NCI-H510A treated with DMSO at 0.1 percent for 48 hours (cell line): ENCODE measurements at regions not wholly inside any gene's neighbourhood (a gene's known extent, or its start where the extent isn't known, plus 50 kb on each side); places are given as distances from the start of the nearest gene placed in this dataset.

Experiments used
- DNase-seq: peaks from one replicate; lab custom pipeline; 2025; lab: John Stamatoyannopoulos, UW

DNA sequence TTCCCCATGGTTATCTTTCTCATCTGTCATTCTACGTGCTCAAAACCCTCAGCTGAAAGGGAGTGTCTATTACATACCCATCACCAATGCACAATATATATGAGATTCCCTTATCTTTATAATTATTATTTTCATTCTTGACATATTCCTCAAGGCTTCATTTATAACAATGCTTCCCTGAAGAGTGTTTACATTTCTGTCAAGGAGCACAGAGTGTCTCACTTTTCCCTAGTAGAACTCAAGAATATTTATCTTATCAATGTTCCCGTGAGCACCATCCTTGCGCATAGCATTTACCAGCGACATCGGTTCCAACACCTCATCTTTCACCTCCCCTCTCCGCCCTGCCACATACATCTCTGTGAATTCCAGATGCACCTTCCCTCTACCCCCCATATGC, 250.6 kb downstream of the PLA2G4A start:
- no peak for DNase-seq

DNA sequence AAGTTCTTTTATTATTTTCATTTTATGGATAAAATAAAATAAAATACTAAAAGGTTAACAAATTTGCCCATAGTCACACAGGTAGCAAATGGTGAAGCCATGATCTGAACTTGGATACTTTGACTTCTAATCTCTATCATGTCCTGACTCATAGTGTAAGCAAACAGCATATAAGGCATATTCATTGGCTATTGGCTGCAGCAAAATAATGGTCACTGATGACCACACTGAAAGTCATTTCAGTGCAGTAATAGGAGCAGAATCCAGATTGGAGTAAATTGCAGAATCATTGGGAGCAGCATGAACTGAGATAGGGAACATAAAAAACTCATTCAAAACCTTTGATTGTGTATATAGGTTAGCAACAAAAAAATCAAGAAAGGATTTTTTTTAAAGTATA, 262.9 kb downstream of the PLA2G4A start:
- no peak for DNase-seq

DNA sequence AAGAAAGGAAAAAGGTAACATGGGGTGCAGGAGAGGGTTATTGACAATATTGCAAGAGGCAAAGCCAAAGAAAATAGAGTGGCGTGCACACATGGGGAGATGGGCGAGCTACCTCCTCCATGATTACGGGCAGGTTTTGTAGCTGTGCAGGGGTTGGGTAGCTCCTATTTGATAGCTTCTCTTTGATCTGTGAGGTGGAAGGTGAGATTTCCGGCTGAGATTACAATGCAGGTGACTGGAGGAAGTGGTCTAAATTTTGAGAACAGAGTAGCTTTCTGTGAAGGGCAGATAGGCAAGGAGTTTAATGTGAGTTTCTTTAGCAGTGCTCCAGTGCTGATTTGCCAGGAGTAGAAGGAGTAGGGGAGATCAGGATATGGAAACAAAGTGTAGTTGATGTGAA, 263.4 kb downstream of the PLA2G4A start:
- no peak for DNase-seq

DNA sequence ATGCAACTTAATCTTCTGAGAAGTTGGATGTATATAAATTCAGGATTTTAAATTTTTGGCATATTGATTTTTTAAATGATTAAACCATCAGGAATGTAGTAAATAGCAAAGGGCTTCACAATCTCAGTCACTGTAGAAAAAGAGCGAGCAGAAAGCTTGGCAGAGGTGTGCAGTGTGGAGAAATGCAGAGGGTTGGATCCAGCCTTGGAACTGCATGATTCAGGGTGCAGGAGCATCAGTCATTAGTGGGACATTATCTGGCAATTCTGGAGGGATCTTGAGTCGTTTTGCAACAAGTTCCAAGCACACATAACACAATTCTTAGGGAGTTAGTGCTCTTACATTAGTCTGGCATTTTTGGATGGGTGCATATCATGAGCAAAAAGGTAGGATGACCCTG, 267.9 kb downstream of the PLA2G4A start:
- no peak for DNase-seq

DNA sequence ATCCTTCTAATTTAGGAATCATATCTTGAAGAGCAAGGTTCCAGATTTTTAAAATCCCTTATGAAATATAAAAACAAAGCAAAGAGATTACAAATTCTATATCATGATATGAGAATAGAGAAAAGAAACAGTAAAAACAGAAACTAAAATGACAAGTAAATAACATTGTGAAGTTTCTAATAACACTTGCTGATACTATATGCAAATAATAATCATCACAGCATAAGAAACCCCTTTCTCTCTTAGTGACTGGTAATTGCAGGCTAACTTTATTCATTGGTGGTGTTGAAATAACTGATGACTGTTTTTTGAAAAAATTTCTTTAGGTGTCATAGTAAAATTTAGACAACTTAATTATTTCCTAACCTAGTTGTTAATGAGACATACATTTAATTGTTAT, 281.6 kb downstream of the PLA2G4A start:
- DNase-seq: no peak

DNA sequence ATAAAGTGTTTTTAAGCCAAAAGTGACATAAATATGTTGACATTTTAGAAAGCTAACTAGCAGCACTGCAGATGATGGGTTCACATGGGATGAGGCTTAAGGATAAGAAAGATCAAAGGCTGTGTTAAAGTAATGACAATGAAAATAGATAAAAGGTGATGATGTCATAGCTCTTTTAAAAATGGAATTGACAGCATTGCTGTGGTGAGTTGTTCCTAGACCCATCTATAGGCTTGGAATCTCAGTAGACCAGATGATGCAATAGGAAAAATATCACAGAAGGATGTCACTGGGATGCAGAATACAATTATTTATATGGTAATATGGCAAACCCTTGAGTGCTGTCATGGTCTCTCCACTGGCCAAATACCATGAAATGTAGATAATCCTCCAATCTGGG, 286.0 kb downstream of the PLA2G4A start:
- no peak for DNase-seq

DNA sequence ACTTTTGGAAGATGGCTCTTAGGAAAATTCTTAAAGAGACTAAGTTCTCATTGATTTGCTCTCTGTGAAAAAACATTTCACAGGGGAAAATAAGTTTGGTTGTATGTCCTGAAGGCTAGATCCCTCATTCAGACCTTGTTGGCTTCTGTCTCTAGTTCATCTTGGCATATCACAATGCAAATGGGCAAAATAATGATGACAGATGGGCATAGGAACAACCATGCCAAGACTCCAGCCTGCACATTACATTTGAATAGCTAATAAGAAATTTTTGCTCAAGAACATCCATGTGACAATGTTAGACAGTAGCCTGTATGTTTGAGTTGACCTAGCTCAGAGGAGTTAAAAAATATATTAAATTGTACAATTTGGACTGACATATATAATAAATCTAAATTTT, 292.9 kb downstream of the PLA2G4A start:
- no peak for DNase-seq

DNA sequence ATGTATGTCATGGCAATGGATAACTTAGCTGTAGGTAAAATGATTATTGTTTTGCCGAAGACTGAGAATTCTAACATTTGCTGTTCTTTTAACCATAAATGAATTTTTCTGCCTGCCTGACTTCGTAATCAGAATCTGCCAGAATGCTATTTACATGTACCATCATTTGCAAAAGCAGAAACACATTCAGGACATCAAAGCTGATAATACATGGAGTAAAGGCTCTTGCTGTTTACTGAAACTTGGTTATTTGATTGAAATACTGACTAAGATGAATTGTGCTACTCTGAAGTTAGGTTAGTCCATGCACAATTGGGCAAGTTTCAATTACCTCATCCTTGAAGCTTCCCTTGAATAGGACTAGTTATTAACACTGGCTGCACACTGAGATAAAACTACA, 293.8 kb downstream of the PLA2G4A start:
- DNase-seq: no peak

DNA sequence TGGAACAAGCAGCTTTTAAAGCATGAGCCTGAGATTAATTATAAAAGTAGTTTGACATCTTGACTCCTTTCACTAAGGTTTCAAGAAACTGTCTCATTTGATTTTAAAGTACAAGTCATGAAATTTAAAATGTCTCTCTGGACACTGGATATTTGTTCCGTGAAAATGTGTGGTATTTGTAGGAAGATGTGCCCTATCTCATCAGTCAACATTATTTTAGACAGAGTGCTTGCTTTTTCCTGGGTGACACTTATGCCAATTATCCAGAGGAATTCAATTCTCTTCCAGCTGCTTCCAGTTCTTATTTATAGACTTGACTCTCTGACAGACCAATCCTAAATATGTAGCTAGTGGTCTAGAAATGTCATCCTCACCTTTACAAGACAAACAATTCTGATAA, 300.4 kb downstream of the PLA2G4A start:
- no peak for DNase-seq

DNA sequence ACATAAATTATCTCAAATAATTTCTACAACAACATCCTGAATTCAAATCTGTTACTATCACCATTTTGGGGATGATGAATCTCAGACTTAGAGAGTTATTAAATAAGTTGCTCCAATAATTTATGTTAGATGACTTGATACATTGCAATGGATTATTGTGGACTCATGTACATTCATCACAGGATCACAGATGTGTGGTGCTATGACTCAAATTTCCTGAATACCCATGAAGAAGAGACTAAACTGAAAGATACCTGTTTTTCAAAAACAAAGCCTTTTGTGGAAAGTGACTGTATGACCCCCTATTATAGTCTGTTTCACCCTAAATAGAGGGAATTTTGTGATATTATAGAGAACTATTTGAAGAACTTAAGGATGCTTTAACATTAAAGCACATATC, 315.0 kb downstream of the PLA2G4A start:
- DNase-seq: no peak

DNA sequence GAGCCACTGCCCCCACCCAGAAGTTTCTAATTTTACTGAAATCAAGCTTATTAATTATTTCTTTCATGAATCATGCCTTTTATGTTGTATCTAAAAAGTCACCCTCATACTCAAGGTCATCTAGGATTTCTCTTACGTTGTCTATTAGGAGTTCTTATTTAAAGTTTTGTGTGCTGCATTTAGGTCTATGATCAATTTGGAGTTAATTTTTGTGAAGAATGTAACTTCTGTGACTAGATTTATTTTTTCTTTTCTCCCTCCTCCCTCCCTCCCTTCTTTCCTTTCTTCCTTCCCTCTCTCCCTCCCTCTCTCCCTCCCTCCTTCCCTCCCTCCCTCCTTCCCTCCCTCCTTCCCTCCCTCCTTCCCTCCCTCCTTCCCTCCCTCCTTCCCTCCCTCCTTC, 317.6 kb downstream of the PLA2G4A start:
- no peak for DNase-seq

DNA sequence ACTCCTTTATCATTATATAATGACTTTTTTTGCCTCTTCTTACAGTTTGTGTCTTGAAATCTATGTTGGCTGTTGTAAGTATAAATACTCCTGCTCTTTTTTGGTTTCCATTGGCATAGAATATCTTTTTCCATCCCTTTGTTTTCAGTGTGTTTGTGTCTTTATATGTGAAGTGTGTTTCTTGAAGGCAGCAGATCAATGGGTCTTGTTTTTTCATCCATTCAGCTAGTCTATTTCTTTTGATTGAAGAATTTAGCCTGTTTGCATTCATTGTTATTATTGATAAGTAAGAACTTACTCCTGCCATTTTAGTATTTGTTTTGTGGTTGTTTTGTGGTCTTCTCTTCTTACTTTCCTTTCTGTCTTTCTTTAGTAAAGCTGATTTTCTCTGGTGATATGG, 322.8 kb downstream of the PLA2G4A start:
- no peak for DNase-seq

DNA sequence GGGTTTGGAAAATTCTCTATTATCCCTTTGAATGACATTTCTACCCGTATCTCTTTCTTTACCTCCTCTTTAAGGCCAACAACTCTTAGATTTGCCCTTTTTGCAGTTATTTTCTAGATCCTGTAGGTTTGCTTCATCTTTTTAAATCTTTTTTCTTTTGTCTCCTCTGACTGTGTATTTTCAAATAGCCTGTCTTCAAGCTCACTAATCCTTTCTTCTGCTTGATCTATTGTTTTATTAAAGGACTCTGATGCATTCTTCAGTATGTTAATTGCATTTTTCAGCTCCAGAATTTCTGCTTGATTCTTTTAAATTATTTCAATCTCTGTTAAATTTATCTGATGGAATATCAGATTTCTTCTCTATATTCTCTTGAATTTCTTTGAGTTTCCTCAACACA, 324.3 kb downstream of the PLA2G4A start:
- DNase-seq: no peak

DNA sequence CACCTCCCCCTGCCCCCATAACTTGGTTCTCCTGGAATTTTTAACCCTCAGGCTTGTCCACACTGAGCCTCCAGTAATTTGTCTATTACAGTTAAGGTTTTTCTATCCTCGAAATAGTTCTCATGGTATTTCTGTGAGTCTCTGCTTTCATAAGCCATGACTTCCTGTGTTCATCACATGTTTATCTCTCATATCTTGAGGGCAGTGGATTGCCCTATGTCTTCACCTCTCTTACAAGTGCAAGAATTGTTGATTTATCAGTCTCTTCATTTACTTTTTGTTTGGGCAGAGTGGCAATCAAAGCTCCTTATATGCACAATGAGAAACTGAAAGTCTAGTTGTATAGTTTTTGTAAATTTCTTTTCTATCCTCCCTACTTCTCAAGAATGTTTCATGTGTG, 328.4 kb downstream of the PLA2G4A start:
- DNase-seq: no peak

DNA sequence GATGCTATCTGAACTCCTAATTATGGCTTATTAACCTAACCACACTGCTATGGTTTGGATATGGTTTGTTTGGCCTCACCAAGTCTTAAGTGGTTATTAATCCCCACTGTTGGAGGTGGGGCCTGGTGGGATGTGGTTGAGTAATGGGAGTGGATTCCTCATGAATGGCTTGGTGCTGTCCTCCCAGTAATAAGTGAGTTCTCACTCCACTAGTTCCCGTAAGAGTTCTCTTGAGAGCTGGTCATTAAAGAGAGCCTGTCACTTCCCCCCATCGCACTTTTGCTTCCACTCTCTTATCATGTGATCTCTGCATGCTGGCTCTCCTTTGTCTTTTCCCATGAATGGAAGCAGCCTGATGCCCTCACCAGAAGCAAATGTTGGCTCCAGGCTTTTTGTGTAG, 328.8 kb downstream of the PLA2G4A start:
- DNase-seq: no peak

DNA sequence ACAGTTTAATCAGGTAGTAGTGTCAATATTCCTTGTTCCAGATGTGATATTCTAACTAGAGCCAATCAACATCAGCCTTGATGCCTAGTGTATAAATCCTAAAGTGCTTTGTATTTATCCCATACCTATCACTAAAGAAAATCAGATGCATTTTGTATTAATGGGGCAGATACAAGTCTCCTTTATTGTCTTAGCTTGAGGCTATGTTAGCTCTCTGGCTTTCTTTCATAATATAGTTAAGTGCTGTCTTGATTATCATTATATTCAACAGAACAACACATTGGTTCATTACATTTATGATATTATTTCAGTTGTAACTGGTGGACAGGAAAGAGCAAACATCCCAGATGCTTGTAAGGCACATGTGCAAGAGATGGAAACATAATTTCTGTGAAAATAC, 338.8 kb downstream of the PLA2G4A start:
- no peak for DNase-seq

DNA sequence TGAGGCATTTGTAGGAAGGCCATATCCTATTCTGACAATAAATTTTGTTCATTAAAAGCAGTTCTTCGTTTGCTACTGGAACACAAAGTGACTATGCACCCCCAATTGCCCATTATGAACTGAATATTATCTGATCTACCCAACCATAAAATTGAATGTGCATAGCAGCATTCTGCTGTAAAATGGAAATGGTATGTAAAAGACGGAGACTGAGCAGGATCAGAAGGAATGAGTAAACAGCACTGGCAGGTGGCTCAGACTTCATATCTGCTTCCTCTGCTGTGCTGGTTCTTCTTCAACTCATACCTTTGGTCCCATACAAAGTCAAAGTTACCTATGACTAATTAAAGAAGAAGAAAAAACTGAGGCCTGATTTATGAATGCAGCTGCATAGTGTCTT, 339.5 kb downstream of the PLA2G4A start:
- no peak for DNase-seq

DNA sequence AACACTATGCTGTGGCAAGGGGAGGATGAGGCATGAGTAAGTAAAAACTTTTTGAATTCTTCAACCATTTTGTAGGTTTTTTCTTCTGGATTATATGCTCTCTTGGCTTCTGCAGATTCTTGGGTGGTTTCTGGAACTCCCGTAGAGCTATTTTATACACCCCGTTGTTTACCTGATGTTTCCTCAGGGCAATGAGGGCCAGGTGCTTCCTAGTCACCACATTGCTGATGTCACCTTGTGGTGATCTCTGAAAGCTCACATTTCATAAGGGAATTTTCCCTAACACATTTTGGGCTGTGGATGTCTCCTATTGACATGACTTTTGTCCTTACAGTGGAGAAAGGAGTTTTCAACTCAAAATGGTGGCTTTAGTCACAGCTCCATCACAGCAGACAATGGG, 356.6 kb downstream of the PLA2G4A start:
- DNase-seq: no peak

DNA sequence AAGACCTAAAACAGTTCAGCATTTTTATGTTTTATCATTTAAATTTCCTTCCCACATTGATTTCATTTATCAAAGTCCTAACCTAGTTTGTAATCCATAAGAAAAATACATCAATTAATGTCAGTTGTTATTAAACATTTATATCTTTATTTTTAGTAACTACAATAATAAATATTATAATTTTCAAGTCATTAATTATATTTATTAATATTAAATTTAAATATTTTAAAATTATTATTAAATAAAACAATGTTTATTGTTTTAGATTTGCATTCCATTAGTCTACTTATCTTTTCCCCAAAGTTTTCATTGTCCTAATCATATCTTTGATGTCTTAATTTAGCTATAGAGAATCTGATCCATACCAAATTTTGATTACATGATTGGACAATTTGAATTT, 368.9 kb downstream of the PLA2G4A start:
- DNase-seq: no peak

DNA sequence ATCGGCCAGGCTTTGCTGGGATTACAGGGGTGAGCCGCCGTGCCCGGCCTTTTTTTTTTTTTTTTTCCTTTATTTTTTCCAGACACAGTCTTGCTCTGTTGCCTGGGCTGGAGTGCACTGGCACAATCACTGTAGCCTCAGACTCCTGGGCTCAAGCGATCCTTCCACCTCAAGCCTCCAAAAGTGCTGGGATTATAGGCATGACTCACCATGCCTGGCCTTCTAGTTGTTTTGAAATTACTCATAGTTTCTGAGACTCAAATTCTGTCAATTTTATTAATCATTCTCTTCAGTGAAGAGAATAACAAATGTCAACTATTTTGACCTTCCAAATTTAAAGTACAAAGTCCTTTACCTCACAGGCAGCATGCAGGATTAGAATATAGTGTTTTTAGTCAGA, 374.5 kb downstream of the PLA2G4A start:
- no peak for DNase-seq

DNA sequence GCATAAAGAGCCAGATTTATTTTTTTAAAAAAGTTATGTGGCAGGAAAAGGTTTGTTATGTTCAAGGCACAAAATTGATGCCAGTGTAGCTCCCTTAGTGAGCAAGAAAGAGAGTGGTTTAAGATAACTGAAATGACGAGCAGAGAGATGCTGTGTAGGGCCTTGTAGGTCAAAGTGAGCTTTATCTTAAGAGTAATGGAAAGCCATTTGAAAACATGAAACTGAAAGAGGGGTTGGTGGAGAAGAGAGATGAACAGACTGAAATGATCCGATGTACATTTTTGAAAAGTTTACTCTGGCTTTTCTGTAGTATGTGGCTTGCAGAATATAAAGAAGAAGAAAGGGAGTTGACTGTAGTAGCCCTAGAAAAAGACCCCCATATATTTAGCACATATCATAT, 383.6 kb downstream of the PLA2G4A start:
- no peak for DNase-seq

DNA sequence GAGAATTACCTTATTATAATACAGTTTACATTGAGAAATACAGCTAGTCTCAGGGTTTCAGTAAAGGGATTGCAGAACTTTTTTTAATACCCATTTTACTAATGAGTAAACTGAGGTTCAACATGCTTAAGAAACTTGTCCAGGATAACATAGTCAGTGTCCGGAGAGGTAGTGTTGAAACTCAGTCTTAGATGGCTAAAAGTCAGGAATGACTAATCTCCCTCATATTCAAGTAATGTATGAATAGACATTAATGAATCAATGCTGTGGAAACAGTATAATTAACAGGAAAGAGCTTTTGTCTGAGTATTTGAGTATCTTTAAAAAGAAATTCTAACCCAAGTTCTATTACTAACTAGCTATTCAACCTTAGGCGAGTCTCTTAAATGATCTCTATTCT, 397.6 kb downstream of the PLA2G4A start:
- no peak for DNase-seq

DNA sequence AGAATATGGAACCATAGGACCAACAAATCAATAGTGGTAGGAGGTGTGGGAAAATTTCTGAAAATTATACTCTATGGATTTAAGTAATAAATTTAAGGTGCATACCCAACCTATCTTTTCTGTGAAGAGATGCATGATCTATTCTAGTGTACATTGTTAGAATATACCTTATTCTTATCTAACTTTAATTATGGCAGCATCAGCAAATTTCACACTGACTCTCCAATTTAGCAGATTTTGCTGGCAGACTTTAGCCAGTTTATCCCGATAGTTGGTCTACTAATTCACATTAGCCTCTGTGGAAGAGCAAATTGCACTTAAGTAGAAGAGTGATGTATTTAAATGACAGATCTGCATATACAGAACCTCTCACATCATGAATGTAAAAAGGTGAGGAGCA, 400.0 kb downstream of the PLA2G4A start:
- DNase-seq: no peak

DNA sequence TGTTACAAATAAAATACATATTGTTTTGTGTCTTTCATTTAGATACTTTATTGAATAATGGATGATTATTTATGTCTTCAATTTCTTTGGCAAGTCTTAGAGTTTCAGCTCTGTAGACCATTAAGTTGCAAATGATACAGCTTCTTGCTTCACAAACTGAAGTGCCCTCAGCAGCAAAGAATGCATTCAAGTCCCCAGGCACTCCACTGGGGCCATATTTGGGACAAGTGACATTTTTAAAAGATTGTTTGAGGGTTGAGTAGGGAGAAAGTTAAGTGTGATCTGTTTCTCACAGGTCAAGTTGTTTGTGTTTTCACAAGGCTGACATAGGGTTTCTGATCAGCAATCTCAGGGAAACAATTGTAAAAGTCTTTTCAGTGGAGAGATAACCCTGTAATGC, 400.7 kb downstream of the PLA2G4A start:
- DNase-seq: no peak

DNA sequence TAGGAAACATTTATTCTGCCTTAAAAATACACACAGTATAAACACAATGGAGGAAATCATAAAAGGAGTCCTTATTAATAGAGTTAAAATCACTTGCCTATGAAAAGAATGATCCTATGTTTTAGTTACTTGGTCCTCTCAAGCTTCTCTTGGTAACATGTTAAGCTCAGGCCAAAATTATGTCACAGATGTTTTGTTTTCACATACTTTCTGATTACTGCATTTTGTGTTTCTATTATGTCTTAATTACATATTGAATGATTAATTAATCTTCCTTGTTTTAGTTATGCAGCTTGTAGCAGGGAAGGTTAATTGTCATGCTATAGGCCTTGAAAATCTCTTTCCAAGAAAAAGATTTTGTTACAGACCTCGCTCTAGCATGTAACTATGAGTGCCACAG, 406.0 kb downstream of the PLA2G4A start:
- DNase-seq: no peak
